Pulmonary artery endothelial cell (primary cell): ENCODE measurements at regions not wholly inside any gene's neighbourhood (a gene's known extent, or its start where the extent isn't known, plus 50 kb on each side); places are given as distances from the start of the nearest gene placed in this dataset.
"Not testable (repeated sequence)": the region's sequence is repeated elsewhere in the genome, so short reads cannot be mapped to it uniquely, and the experiment has no call there.

Source experiments
- DNase-seq: peaks from one replicate; pipeline ENCODE4 v3.0.0-alpha.2; 2011; ENCODE audit warnings: low read depth, low spot score

GRCh38 chr2:175256806-175257585 is 75.5 kb upstream of the ATP5MC3 start:
- DNase-seq: no peak

- not testable (repeated sequence) for DNase-seq
These were observed 74.9 kb upstream of the ATP5MC3 start for GRCh38 chr2:175256391-175256790.

- DNase-seq: no peak
These were observed 72.4 kb upstream of the ATP5MC3 start for GRCh38 chr2:175253871-175254270.

GRCh38 chr2:175251425-175252041 is 70.0 kb upstream of the ATP5MC3 start:
- DNase-seq: no peak

- DNase-seq: no peak
These were observed 65.6 kb upstream of the ATP5MC3 start for GRCh38 chr2:175247159-175247558.

GRCh38 chr2:175244697-175245096 is 63.2 kb upstream of the ATP5MC3 start:
- DNase-seq: no peak

GRCh38 chr2:175241691-175242090 is 60.2 kb upstream of the ATP5MC3 start:
- DNase-seq: no peak

- not testable (repeated sequence) for DNase-seq
These were observed 58.5 kb upstream of the ATP5MC3 start for GRCh38 chr2:175240033-175240432.

GRCh38 chr2:175236930-175237329 is 55.4 kb upstream of the ATP5MC3 start:
- DNase-seq: no peak

GRCh38 chr2:175234650-175235049 is 53.1 kb upstream of the ATP5MC3 start:
- no peak for DNase-seq

GRCh38 chr2:175234153-175234552 is 52.6 kb upstream of the ATP5MC3 start:
- no peak for DNase-seq

- DNase-seq: no peak
These were observed 51.7 kb upstream of the ATP5MC3 start for GRCh38 chr2:175233135-175233719.
